ENCODE measurements at regions not wholly inside any gene's neighbourhood (a gene's known extent, or its start where the extent isn't known, plus 50 kb on each side); places are given as distances from the start of the nearest gene placed in this dataset.

GRCh38 chr9:710951-711745 is 130.3 kb upstream of the DMRT1 start:
- Histone ChIP-seq H2AFZ (ENCODE audit: low read length) (no peak overlapping the region), H3K27ac (ENCODE audit: insufficient read depth, low read length) (no peak overlapping the region), H3K4me3 (replicated peaks in 1 of 4; ENCODE audit: control extremely low read depth in 1 of 4, insufficient read depth in 1 of 4, low read depth in 3 of 4, low read length in 4 of 4) (no peak overlapping the region), H3K27me3 (ENCODE audit: control insufficient read depth, insufficient read depth, low read length) (no peaks in the 10 kb centered on the region), H3K9me3 (ENCODE audit: control insufficient read depth, insufficient read depth, low read depth, low read length) (no peaks in the 10 kb centered on the region), H3K9ac (ENCODE audit: insufficient read depth, low read length) (no peak overlapping the region), H3K4me2 (ENCODE audit: extremely low read depth, insufficient read depth, low read length) (no peak overlapping the region), H3K4me1 (ENCODE audit: control insufficient read depth, extremely low read depth, insufficient read depth, low read length) (peaks cover 12% of the 10 kb centered on the region), H4K20me1 (ENCODE audit: control insufficient read depth, extremely low read depth, insufficient read depth, low read length) (no peaks in the 10 kb centered on the region), H3K79me2 (ENCODE audit: control insufficient read depth, insufficient read depth, low read length) (peaks cover 9% of the 10 kb centered on the region), H3K36me3 (ENCODE audit: control insufficient read depth, insufficient read depth, low read length) (peaks cover 18% of the 10 kb centered on the region)
- TF ChIP-seq CTCF (conservative IDR thresholded peaks at IDR 0.05 in 1 of 2, IDR thresholded peaks at IDR 0.05 in 1 of 2; ENCODE audit: low read depth in 1 of 2, low read length in 2 of 2) (no peak), EZH2 (IDR thresholded peaks at IDR 0.05; ENCODE audit: low read length, missing control alignments) (no peak)
- no peak for DNase-seq (ENCODE audit: low read depth in 2 of 2)

- H3K79me2 ChIP-seq (ENCODE audit: control insufficient read depth, insufficient read depth, low read length) = peaks cover 9% of the 10 kb centered on the region
- H3K9ac ChIP-seq (ENCODE audit: insufficient read depth, low read length) = no peak overlapping the region
- no peak overlapping the region for H3K4me2 ChIP-seq (ENCODE audit: extremely low read depth, insufficient read depth, low read length)
- no peak overlapping the region for H3K27ac ChIP-seq (ENCODE audit: insufficient read depth, low read length)
- no peak for TF ChIP-seq CTCF (conservative IDR thresholded peaks at IDR 0.05 in 1 of 2, IDR thresholded peaks at IDR 0.05 in 1 of 2; ENCODE audit: low read depth in 1 of 2, low read length in 2 of 2)
- no peak for TF ChIP-seq EZH2 (IDR thresholded peaks at IDR 0.05; ENCODE audit: low read length, missing control alignments)
- peaks cover 18% of the 10 kb centered on the region for H3K36me3 ChIP-seq (ENCODE audit: control insufficient read depth, insufficient read depth, low read length)
- no peak overlapping the region for H3K4me3 ChIP-seq (replicated peaks in 1 of 4; ENCODE audit: control extremely low read depth in 1 of 4, insufficient read depth in 1 of 4, low read depth in 3 of 4, low read length in 4 of 4)
- no peak overlapping the region for H2AFZ ChIP-seq (ENCODE audit: low read length)
- no peaks in the 10 kb centered on the region for H3K27me3 ChIP-seq (ENCODE audit: control insufficient read depth, insufficient read depth, low read length)
- H3K4me1 ChIP-seq (ENCODE audit: control insufficient read depth, extremely low read depth, insufficient read depth, low read length) = peaks cover 12% of the 10 kb centered on the region
- DNase-seq (ENCODE audit: low read depth in 2 of 2) = no peak
- H3K9me3 ChIP-seq (ENCODE audit: control insufficient read depth, insufficient read depth, low read depth, low read length) = no peaks in the 10 kb centered on the region
- H4K20me1 ChIP-seq (ENCODE audit: control insufficient read depth, extremely low read depth, insufficient read depth, low read length) = no peaks in the 10 kb centered on the region
Measured at GRCh38 chr9:711761-712553, 129.5 kb upstream of the DMRT1 start.

- Histone ChIP-seq H3K9ac (ENCODE audit: insufficient read depth, low read length) (no peak overlapping the region), H3K79me2 (ENCODE audit: control insufficient read depth, insufficient read depth, low read length) (peaks cover 9% of the 10 kb centered on the region), H3K4me3 (replicated peaks in 1 of 4; ENCODE audit: control extremely low read depth in 1 of 4, insufficient read depth in 1 of 4, low read depth in 3 of 4, low read length in 4 of 4) (no peak overlapping the region), H2AFZ (ENCODE audit: low read length) (no peak overlapping the region), H3K4me2 (ENCODE audit: extremely low read depth, insufficient read depth, low read length) (no peak overlapping the region), H3K36me3 (ENCODE audit: control insufficient read depth, insufficient read depth, low read length) (peaks cover 18% of the 10 kb centered on the region), H3K9me3 (ENCODE audit: control insufficient read depth, insufficient read depth, low read depth, low read length) (no peaks in the 10 kb centered on the region), H3K27me3 (ENCODE audit: control insufficient read depth, insufficient read depth, low read length) (no peaks in the 10 kb centered on the region), H4K20me1 (ENCODE audit: control insufficient read depth, extremely low read depth, insufficient read depth, low read length) (no peaks in the 10 kb centered on the region), H3K4me1 (ENCODE audit: control insufficient read depth, extremely low read depth, insufficient read depth, low read length) (peaks cover 12% of the 10 kb centered on the region), H3K27ac (ENCODE audit: insufficient read depth, low read length) (no peak overlapping the region)
- TF ChIP-seq CTCF (conservative IDR thresholded peaks at IDR 0.05 in 1 of 2, IDR thresholded peaks at IDR 0.05 in 1 of 2; ENCODE audit: low read depth in 1 of 2, low read length in 2 of 2) = no peak
- no peak for TF ChIP-seq EZH2 (IDR thresholded peaks at IDR 0.05; ENCODE audit: low read length, missing control alignments)
- no peak for DNase-seq (ENCODE audit: low read depth in 2 of 2)
Measured at GRCh38 chr9:712643-713042, 128.9 kb upstream of the DMRT1 start.

Data from fibroblast of lung (primary cell).